ENCODE measurements at regions not wholly inside any gene's neighbourhood (a gene's known extent, or its start where the extent isn't known, plus 50 kb on each side); places are given as distances from the start of the nearest gene placed in this dataset.

DNA sequence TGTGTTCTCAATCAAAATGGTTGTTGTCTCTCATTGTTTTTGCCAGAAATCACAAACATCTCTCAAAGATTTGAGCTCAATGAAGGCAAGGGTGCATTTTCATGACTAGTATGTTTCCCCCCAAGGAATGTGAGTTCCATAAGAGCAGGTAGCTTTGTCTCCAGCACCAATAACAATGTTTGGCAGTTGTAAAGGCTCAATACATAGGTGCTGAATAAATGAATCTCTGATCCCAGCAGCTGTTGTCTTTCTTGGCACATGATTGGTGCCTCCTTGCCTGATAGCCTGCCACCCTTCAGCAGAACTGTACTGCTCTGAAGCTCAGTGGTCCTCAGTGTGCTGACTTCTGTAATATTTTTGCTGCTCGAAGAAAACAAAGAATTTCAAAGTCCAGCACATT lies 103.1 kb upstream of the CDH11 start:
- TF ChIP-seq, protein P1, sequence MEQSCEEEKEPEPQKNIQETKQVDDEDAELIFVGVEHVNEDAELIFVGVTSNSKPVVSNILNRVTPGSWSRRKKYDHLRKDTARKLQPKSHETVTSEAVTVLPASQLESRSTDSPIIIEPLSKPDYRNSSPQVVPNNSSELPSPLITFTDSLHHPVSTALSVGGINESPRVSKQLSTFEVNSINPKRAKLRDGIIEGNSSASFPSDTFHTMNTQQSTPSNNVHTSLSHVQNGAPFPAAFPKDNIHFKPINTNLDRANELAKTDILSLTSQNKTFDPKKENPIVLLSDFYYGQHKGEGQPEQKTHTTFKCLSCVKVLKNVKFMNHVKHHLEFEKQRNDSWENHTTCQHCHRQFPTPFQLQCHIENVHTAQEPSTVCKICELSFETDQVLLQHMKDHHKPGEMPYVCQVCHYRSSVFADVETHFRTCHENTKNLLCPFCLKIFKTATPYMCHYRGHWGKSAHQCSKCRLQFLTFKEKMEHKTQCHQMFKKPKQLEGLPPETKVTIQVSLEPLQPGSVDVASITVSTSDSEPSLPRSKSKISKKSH (CRISPR knock-in tag; IDR thresholded peaks at IDR 0.05; ENCODE audit: borderline replicate concordance) = no peak
- TF ChIP-seq, protein P2, sequence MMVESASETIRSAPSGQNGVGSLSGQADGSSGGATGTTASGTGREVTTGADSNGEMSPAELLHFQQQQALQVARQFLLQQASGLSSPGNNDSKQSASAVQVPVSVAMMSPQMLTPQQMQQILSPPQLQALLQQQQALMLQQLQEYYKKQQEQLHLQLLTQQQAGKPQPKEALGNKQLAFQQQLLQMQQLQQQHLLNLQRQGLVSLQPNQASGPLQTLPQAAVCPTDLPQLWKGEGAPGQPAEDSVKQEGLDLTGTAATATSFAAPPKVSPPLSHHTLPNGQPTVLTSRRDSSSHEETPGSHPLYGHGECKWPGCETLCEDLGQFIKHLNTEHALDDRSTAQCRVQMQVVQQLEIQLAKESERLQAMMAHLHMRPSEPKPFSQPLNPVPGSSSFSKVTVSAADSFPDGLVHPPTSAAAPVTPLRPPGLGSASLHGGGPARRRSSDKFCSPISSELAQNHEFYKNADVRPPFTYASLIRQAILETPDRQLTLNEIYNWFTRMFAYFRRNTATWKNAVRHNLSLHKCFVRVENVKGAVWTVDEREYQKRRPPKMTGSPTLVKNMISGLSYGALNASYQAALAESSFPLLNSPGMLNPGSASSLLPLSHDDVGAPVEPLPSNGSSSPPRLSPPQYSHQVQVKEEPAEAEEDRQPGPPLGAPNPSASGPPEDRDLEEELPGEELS (CRISPR knock-in tag; IDR thresholded peaks at IDR 0.05) = no peak
- no peak for TF ChIP-seq FOXC1 (CRISPR knock-in tag; IDR thresholded peaks at IDR 0.05; ENCODE audit: borderline replicate concordance)
- TF ChIP-seq GATA4 (IDR thresholded peaks at IDR 0.05; ENCODE audit: borderline replicate concordance, low read depth) = no peak
- TF ChIP-seq, protein P3, sequence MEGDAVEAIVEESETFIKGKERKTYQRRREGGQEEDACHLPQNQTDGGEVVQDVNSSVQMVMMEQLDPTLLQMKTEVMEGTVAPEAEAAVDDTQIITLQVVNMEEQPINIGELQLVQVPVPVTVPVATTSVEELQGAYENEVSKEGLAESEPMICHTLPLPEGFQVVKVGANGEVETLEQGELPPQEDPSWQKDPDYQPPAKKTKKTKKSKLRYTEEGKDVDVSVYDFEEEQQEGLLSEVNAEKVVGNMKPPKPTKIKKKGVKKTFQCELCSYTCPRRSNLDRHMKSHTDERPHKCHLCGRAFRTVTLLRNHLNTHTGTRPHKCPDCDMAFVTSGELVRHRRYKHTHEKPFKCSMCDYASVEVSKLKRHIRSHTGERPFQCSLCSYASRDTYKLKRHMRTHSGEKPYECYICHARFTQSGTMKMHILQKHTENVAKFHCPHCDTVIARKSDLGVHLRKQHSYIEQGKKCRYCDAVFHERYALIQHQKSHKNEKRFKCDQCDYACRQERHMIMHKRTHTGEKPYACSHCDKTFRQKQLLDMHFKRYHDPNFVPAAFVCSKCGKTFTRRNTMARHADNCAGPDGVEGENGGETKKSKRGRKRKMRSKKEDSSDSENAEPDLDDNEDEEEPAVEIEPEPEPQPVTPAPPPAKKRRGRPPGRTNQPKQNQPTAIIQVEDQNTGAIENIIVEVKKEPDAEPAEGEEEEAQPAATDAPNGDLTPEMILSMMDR (CRISPR knock-in tag; IDR thresholded peaks at IDR 0.05) = no peak
